HEK293 (cell line): ENCODE measurements at regions not wholly inside any gene's neighbourhood (a gene's known extent, or its start where the extent isn't known, plus 50 kb on each side); places are given as distances from the start of the nearest gene placed in this dataset.

Experiments used
- CTCF ChIA-PET: fragments of 350-600 bp; formaldehyde crosslinking; extraction: SDS; loops from one replicate; lab custom pipeline; 2021; ENCODE audit warnings: antibody characterized with exemption; lab: Yijun Ruan, JAX
- POLR2A ChIA-PET: fragments of 300-600 bp; formaldehyde crosslinking; extraction: SDS; loops from one replicate; lab custom pipeline; 2020; ENCODE audit warnings: antibody characterized with exemption, inconsistent platforms; lab: Yijun Ruan, JAX
- H3K27ac ChIP-seq: fragments of 200-500 bp; sonication (Bioruptor generic); 2 replicates; pipeline ENCODE4 v1.5.1; 2014; ENCODE audit warnings: low read depth, low read length, control low read depth, inconsistent platforms; ENCODE audit errors: extremely low read depth
- H3K36me3 ChIP-seq, 2 experiments: fragments of 200-500 bp in 1 of 2; sonication (Bioruptor generic) in 1 of 2; 1 replicate in 1 of 2; 2 replicates in 1 of 2; pipeline ENCODE4 v1.5.1; 2014 to 2017; ENCODE audit warnings: inconsistent platforms in 2 of 2, low read length in 2 of 2; ENCODE audit not compliant: control insufficient read depth in 2 of 2, insufficient read depth in 1 of 2
- H3K4me1 ChIP-seq: fragments of 200-500 bp; sonication (Bioruptor generic); 2 replicates; pipeline ENCODE4 v1.5.1; 2014; ENCODE audit warnings: mild to moderate bottlenecking, low read length, inconsistent platforms; ENCODE audit not compliant: control insufficient read depth, insufficient read depth
- H3K4me3 ChIP-seq: 2 replicates; pipeline ENCODE4 v1.5.1; 2011; ENCODE audit warnings: low read depth, mild to moderate bottlenecking, control low read depth, low read length, moderate library complexity
- H3K9me3 ChIP-seq: fragments of 200-500 bp; sonication (Bioruptor generic); 2 replicates; pipeline ENCODE4 v1.5.1; 2014; ENCODE audit warnings: low read depth, low read length, inconsistent platforms; ENCODE audit not compliant: control insufficient read depth, insufficient read depth
- AEBP2 ChIP-seq: fragments of 450-650 bp; formaldehyde crosslinking; IDR thresholded peaks from 2 replicates; pipeline ENCODE4 v1.5.1; 2016; ENCODE audit warnings: missing biosample characterization, missing genetic modification characterization, borderline replicate concordance
- ATF2 ChIP-seq: fragments of 450-650 bp; formaldehyde crosslinking; IDR thresholded peaks from 2 replicates; pipeline ENCODE4 v1.5.1; 2016; ENCODE audit warnings: missing biosample characterization, missing genetic modification characterization, low read depth
- HOXD13 ChIP-seq: sonication (generic); formaldehyde crosslinking; IDR thresholded peaks from 2 replicates; pipeline ENCODE4 v1.8.0; 2022; ENCODE audit warnings: missing genetic modification reagents, borderline replicate concordance
- REPIN1 ChIP-seq: fragments of 450-650 bp; formaldehyde crosslinking; IDR thresholded peaks from 2 replicates; pipeline ENCODE4 v1.5.1; 2017; ENCODE audit warnings: missing biosample characterization, missing genetic modification characterization, low read depth
- SCRT2 ChIP-seq: fragments of 450-650 bp; formaldehyde crosslinking; IDR thresholded peaks from 2 replicates; pipeline ENCODE4 v1.5.1; 2016; ENCODE audit warnings: missing biosample characterization, missing genetic modification characterization
- SP7 ChIP-seq: fragments of 450-650 bp; formaldehyde crosslinking; IDR thresholded peaks from 2 replicates; pipeline ENCODE4 v1.5.1; 2016; ENCODE audit warnings: missing biosample characterization, missing genetic modification characterization
- YY2 ChIP-seq: fragments of 450-650 bp; formaldehyde crosslinking; IDR thresholded peaks from 2 replicates; pipeline ENCODE4 v1.5.1; 2016; ENCODE audit warnings: missing biosample characterization, missing genetic modification characterization
- ZBTB11 ChIP-seq: fragments of 450-650 bp; formaldehyde crosslinking; conservative IDR thresholded peaks from 2 replicates; pipeline ENCODE4 v1.5.1; 2016; ENCODE audit warnings: low read depth, missing biosample characterization, missing genetic modification characterization
- ZNF132 ChIP-seq: fragments of 450-650 bp; formaldehyde crosslinking; IDR thresholded peaks from 2 replicates; pipeline ENCODE4 v1.5.1; 2017; ENCODE audit warnings: missing biosample characterization, missing genetic modification characterization, borderline replicate concordance
- ZNF2 ChIP-seq: fragments of 450-650 bp; formaldehyde crosslinking; IDR thresholded peaks from 2 replicates; pipeline ENCODE4 v1.5.1; 2016; ENCODE audit warnings: missing biosample characterization, missing genetic modification characterization
- ZNF221 ChIP-seq: fragments of 450-650 bp; formaldehyde crosslinking; IDR thresholded peaks from 2 replicates; pipeline ENCODE4 v1.5.1; 2017; ENCODE audit warnings: missing biosample characterization, missing genetic modification characterization, borderline replicate concordance
- ZNF473 ChIP-seq: fragments of 450-650 bp; formaldehyde crosslinking; IDR thresholded peaks from 2 replicates; pipeline ENCODE4 v1.5.1; 2017; ENCODE audit warnings: missing biosample characterization, missing genetic modification characterization
- ZNF544 ChIP-seq: fragments of 450-650 bp; formaldehyde crosslinking; IDR thresholded peaks from 2 replicates; pipeline ENCODE4 v1.5.0; 2017; ENCODE audit warnings: missing biosample characterization, missing genetic modification characterization
- ZNF610 ChIP-seq: fragments of 450-650 bp; formaldehyde crosslinking; IDR thresholded peaks from 2 replicates; pipeline ENCODE4 v1.5.1; 2016; ENCODE audit warnings: missing biosample characterization, missing genetic modification characterization, borderline replicate concordance
- ZNF692 ChIP-seq: fragments of 450-650 bp; formaldehyde crosslinking; IDR thresholded peaks from 2 replicates; pipeline ENCODE4 v1.5.1; 2016; ENCODE audit warnings: missing biosample characterization, missing genetic modification characterization
- ZNF776 ChIP-seq: fragments of 450-650 bp; formaldehyde crosslinking; IDR thresholded peaks from 2 replicates; pipeline ENCODE4 v1.5.0; 2017; ENCODE audit warnings: missing biosample characterization, missing genetic modification characterization, borderline replicate concordance
- ZSCAN30 ChIP-seq: fragments of 450-650 bp; IDR thresholded peaks from 2 replicates; pipeline ENCODE4 v1.5.1; 2018; ENCODE audit warnings: missing biosample characterization, mild to moderate bottlenecking, missing genetic modification characterization, moderate library complexity
- ZXDB ChIP-seq: fragments of 450-650 bp; formaldehyde crosslinking; IDR thresholded peaks from 2 replicates; pipeline ENCODE4 v1.5.1; 2016; ENCODE audit warnings: missing biosample characterization, missing genetic modification characterization

GRCh38 chr10:78357141-78358063, 323.7 kb downstream of the RPS24 start:
- Histone ChIP-seq H3K4me1 (no peaks in the 10 kb centered on the region), H3K27ac (no peak overlapping the region), H3K4me3 (no peak overlapping the region), H3K36me3 (no peaks in the 10 kb centered on the region), H3K9me3 (no peaks in the 10 kb centered on the region)
- TF ChIP-seq ZNF544 (tag by site-specific recombination) (no peak), ZXDB (no peak), ZNF221 (tag by site-specific recombination) (no peak), ZNF610 (tag by site-specific recombination) (no peak), ZNF776 (tag by site-specific recombination) (no peak), YY2 (tag by site-specific recombination) (no peak)
- POLR2A ChIA-PET: no interaction called here
- CTCF ChIA-PET: interaction anchor here (0.7 kb wide), 1 partner anchor 89 kb away, joined by 3 read pairs; no protein-coding TSS in a partner anchor

- CTCF ChIA-PET: interaction anchor here (0.6 kb wide), 1 partner anchor 137 kb away, joined by 5 read pairs; no protein-coding TSS in a partner anchor
- Histone ChIP-seq H3K36me3 (no peaks in the 10 kb centered on the region), H3K4me1 (no peaks in the 10 kb centered on the region), H3K9me3 (no peaks in the 10 kb centered on the region), H3K4me3 (no peak overlapping the region), H3K27ac (no peak overlapping the region)
- POLR2A ChIA-PET: no interaction called here
- no peak for TF ChIP-seq SP7 (tag by site-specific recombination)
- TF ChIP-seq ZNF132 (tag by site-specific recombination): no peak
- no peak for TF ChIP-seq REPIN1 (tag by site-specific recombination)
- TF ChIP-seq ZNF692 (tag by site-specific recombination): no peak
- TF ChIP-seq ZBTB11: no peak
- no peak for TF ChIP-seq ZNF2 (tag by site-specific recombination)
- TF ChIP-seq HOXD13 (CRISPR knock-in tag): no peak
- no peak for TF ChIP-seq ZNF473 (tag by site-specific recombination)
- TF ChIP-seq SCRT2 (tag by site-specific recombination): no peak
- no peak for TF ChIP-seq ZSCAN30
- TF ChIP-seq AEBP2: no peak
- TF ChIP-seq ZNF221 (tag by site-specific recombination): no peak
- no peak for TF ChIP-seq ATF2 (tag by site-specific recombination)
These were observed 324.7 kb downstream of the RPS24 start for GRCh38 chr10:78358351-78358750.
